Karpas-422 (cell line): ENCODE measurements at regions not wholly inside any gene's neighbourhood (a gene's known extent, or its start where the extent isn't known, plus 50 kb on each side); places are given as distances from the start of the nearest gene placed in this dataset.

ENCODE experiments used
- DNase-seq: peaks from one replicate; pipeline ENCODE4 v3.0.0-alpha.2; 2015
- H2AFZ ChIP-seq: fragments of 200-600 bp; sonication (generic); 2 replicates; pipeline ENCODE4 v1.6.1; 2014; ENCODE audit warnings: antibody characterized with exemption, low read length, mixed read lengths
- H3K27ac ChIP-seq: fragments of 200-600 bp; sonication (generic); 2 replicates; pipeline ENCODE4 v1.5.1; 2014; ENCODE audit warnings: mild to moderate bottlenecking, low read length, moderate library complexity
- H3K27me3 ChIP-seq: fragments of 200-600 bp; sonication (generic); 2 replicates; pipeline ENCODE4 v1.6.1; 2014; ENCODE audit warnings: low read length, mixed read lengths
- H3K36me3 ChIP-seq: fragments of 200-600 bp; sonication (generic); 2 replicates; pipeline ENCODE4 v1.6.1; 2014; ENCODE audit warnings: low read length, mixed read lengths; ENCODE audit not compliant: insufficient read depth
- H3K4me1 ChIP-seq: fragments of 200-600 bp; sonication (generic); 2 replicates; pipeline ENCODE4 v1.6.1; 2014; ENCODE audit warnings: mild to moderate bottlenecking, low read length, mixed read lengths
- H3K4me2 ChIP-seq: fragments of 200-600 bp; sonication (generic); 2 replicates; pipeline ENCODE4 v1.6.1; 2014; ENCODE audit warnings: low read length, low read depth, mild to moderate bottlenecking; ENCODE audit not compliant: poor library complexity, severe bottlenecking
- H3K4me3 ChIP-seq: fragments of 200-600 bp; sonication (generic); 2 replicates; pipeline ENCODE4 v1.5.1; 2014; ENCODE audit warnings: mild to moderate bottlenecking, antibody characterized with exemption, low read length, mixed read lengths
- H3K79me2 ChIP-seq: fragments of 200-600 bp; sonication (generic); 2 replicates; pipeline ENCODE4 v1.6.1; 2014; ENCODE audit warnings: mild to moderate bottlenecking, low read length, mixed read lengths
- H3K9ac ChIP-seq: fragments of 200-600 bp; sonication (generic); 2 replicates; pipeline ENCODE4 v1.6.0; 2014; ENCODE audit warnings: low read length
- H3K9me2 ChIP-seq: fragments of 200-600 bp; sonication (generic), shearing (Covaris generic); replicated peaks from 2 replicates; pipeline ENCODE4 v1.6.0; 2014; ENCODE audit warnings: mild to moderate bottlenecking, low read length, moderate library complexity; ENCODE audit not compliant: insufficient read depth
- H3K9me3 ChIP-seq: fragments of 300-700, 200-600 bp; sonication (generic); 2 replicates; pipeline ENCODE4 v1.6.1; 2014; ENCODE audit warnings: low read length, mixed read lengths
- H4K20me1 ChIP-seq: fragments of 200-600 bp; sonication (generic); 2 replicates; pipeline ENCODE4 v1.6.1; 2014; ENCODE audit warnings: mild to moderate bottlenecking, antibody characterized with exemption, low read length, low read depth; ENCODE audit not compliant: insufficient read depth

GRCh38 chr16:27720731-27721530 lies 171.0 kb downstream of the KATNIP start:
- Histone ChIP-seq H3K9me3 (no peaks in the 10 kb centered on the region), H3K9ac (no peak overlapping the region), H3K4me2 (no peak overlapping the region), H3K27me3 (no peaks in the 10 kb centered on the region), H3K4me1 (no peaks in the 10 kb centered on the region), H3K79me2 (no peaks in the 10 kb centered on the region), H2AFZ (no peak overlapping the region), H3K27ac (no peak overlapping the region), H3K4me3 (no peak overlapping the region), H3K9me2 (no peaks in the 10 kb centered on the region), H3K36me3 (no peaks in the 10 kb centered on the region), H4K20me1 (no peaks in the 10 kb centered on the region)
- no peak for DNase-seq

- H3K9ac ChIP-seq, result no peak overlapping the region
Observed at GRCh38 chr16:27721531-27722181, 171.7 kb downstream of the KATNIP start.

GRCh38 chr16:27722207-27722606 lies 172.3 kb downstream of the KATNIP start:
- H3K27ac ChIP-seq, result no peak overlapping the region

More at GRCh38 chr16:27721531-27722181, 171.7 kb downstream of the KATNIP start:
- no peak overlapping the region for H3K4me2 ChIP-seq
- no peaks in the 10 kb centered on the region for H3K27me3 ChIP-seq
- H3K27ac ChIP-seq, result no peak overlapping the region
- H3K9me3 ChIP-seq, result no peaks in the 10 kb centered on the region
- no peaks in the 10 kb centered on the region for H3K4me1 ChIP-seq
- no peak overlapping the region for H2AFZ ChIP-seq
- no peaks in the 10 kb centered on the region for H3K9me2 ChIP-seq
- DNase-seq, result no peak
- H3K36me3 ChIP-seq, result no peaks in the 10 kb centered on the region
- no peaks in the 10 kb centered on the region for H3K79me2 ChIP-seq
- H3K4me3 ChIP-seq, result no peak overlapping the region
- H4K20me1 ChIP-seq, result no peaks in the 10 kb centered on the region

GRCh38 chr16:27722892-27723450 lies 173.0 kb downstream of the KATNIP start:
- H4K20me1 ChIP-seq, result no peaks in the 10 kb centered on the region
- no peak overlapping the region for H3K27ac ChIP-seq
- H3K4me1 ChIP-seq, result no peaks in the 10 kb centered on the region
- H3K79me2 ChIP-seq, result no peaks in the 10 kb centered on the region
- no peak for DNase-seq
- H3K4me3 ChIP-seq, result no peak overlapping the region
- no peaks in the 10 kb centered on the region for H3K9me2 ChIP-seq
- no peak overlapping the region for H3K9ac ChIP-seq
- H3K27me3 ChIP-seq, result no peaks in the 10 kb centered on the region
- no peaks in the 10 kb centered on the region for H3K36me3 ChIP-seq
- H2AFZ ChIP-seq, result no peak overlapping the region
- no peaks in the 10 kb centered on the region for H3K9me3 ChIP-seq
- H3K4me2 ChIP-seq, result no peak overlapping the region

More at GRCh38 chr16:27722207-27722606, 172.3 kb downstream of the KATNIP start:
- Histone ChIP-seq H2AFZ (no peak overlapping the region), H3K4me2 (no peak overlapping the region), H3K4me1 (no peaks in the 10 kb centered on the region), H3K9me2 (no peaks in the 10 kb centered on the region), H3K9ac (no peak overlapping the region), H3K27me3 (no peaks in the 10 kb centered on the region), H3K36me3 (no peaks in the 10 kb centered on the region), H4K20me1 (no peaks in the 10 kb centered on the region), H3K9me3 (no peaks in the 10 kb centered on the region), H3K4me3 (no peak overlapping the region), H3K79me2 (no peaks in the 10 kb centered on the region)
- no peak for DNase-seq

GRCh38 chr16:27723711-27724481 lies 174.0 kb downstream of the KATNIP start:
- no peak overlapping the region for H3K9ac ChIP-seq
- no peaks in the 10 kb centered on the region for H4K20me1 ChIP-seq
- no peaks in the 10 kb centered on the region for H3K9me2 ChIP-seq
- H3K36me3 ChIP-seq, result no peaks in the 10 kb centered on the region
- H3K9me3 ChIP-seq, result no peaks in the 10 kb centered on the region
- H3K27me3 ChIP-seq, result no peaks in the 10 kb centered on the region
- H2AFZ ChIP-seq, result no peak overlapping the region
- no peak overlapping the region for H3K4me2 ChIP-seq
- H3K4me1 ChIP-seq, result no peaks in the 10 kb centered on the region
- no peak for DNase-seq
- no peak overlapping the region for H3K4me3 ChIP-seq
- H3K27ac ChIP-seq, result no peak overlapping the region
- H3K79me2 ChIP-seq, result no peaks in the 10 kb centered on the region

- DNase-seq, result no peak
- H3K4me3 ChIP-seq, result no peak overlapping the region
- no peak overlapping the region for H3K9ac ChIP-seq
- no peaks in the 10 kb centered on the region for H4K20me1 ChIP-seq
- H3K27me3 ChIP-seq, result no peaks in the 10 kb centered on the region
- no peaks in the 10 kb centered on the region for H3K9me2 ChIP-seq
- H3K4me1 ChIP-seq, result no peaks in the 10 kb centered on the region
- H3K36me3 ChIP-seq, result no peaks in the 10 kb centered on the region
- H3K27ac ChIP-seq, result no peak overlapping the region
- H3K4me2 ChIP-seq, result no peak overlapping the region
- no peaks in the 10 kb centered on the region for H3K79me2 ChIP-seq
- no peak overlapping the region for H2AFZ ChIP-seq
- no peaks in the 10 kb centered on the region for H3K9me3 ChIP-seq
Observed at GRCh38 chr16:27724482-27725235, 174.7 kb downstream of the KATNIP start.

GRCh38 chr16:27725236-27726000 lies 175.5 kb downstream of the KATNIP start:
- no peak overlapping the region for H3K27ac ChIP-seq
- no peak overlapping the region for H3K4me3 ChIP-seq
- H3K9me2 ChIP-seq, result no peaks in the 10 kb centered on the region
- H3K4me2 ChIP-seq, result no peak overlapping the region
- H3K27me3 ChIP-seq, result no peaks in the 10 kb centered on the region
- H3K9ac ChIP-seq, result no peak overlapping the region
- no peak overlapping the region for H2AFZ ChIP-seq
- H3K79me2 ChIP-seq, result no peaks in the 10 kb centered on the region
- no peaks in the 10 kb centered on the region for H3K36me3 ChIP-seq
- no peaks in the 10 kb centered on the region for H4K20me1 ChIP-seq
- H3K4me1 ChIP-seq, result no peaks in the 10 kb centered on the region
- H3K9me3 ChIP-seq, result no peaks in the 10 kb centered on the region
- no peak for DNase-seq
